ENCODE measurements at regions not wholly inside any gene's neighbourhood (a gene's known extent, or its start where the extent isn't known, plus 50 kb on each side); places are given as distances from the start of the nearest gene placed in this dataset.
A peak's percentile ranks its signal among the peaks of the same experiment; 100 is the strongest.

DNA sequence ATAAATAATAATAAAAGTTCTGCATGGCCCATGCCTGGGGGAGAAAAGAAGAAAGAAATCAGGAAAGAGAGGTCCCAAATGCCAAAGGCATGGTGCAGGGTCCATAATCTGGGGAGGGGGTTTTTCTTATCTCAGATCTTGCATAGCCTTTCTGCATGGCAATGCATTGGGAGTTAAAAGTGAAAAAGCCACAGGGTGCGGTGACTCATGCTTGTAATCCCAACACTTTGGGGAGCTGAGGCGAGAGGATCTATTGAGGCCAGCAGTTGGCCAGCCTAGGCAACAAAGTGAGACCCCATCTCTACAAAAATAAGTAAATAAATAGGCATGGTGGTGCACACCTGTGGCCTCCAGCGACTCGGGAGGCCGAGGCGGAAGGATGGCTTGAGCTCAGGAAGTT lies 76.8 kb upstream of the GATA2 start:
- no peak for DNase-seq

DNA sequence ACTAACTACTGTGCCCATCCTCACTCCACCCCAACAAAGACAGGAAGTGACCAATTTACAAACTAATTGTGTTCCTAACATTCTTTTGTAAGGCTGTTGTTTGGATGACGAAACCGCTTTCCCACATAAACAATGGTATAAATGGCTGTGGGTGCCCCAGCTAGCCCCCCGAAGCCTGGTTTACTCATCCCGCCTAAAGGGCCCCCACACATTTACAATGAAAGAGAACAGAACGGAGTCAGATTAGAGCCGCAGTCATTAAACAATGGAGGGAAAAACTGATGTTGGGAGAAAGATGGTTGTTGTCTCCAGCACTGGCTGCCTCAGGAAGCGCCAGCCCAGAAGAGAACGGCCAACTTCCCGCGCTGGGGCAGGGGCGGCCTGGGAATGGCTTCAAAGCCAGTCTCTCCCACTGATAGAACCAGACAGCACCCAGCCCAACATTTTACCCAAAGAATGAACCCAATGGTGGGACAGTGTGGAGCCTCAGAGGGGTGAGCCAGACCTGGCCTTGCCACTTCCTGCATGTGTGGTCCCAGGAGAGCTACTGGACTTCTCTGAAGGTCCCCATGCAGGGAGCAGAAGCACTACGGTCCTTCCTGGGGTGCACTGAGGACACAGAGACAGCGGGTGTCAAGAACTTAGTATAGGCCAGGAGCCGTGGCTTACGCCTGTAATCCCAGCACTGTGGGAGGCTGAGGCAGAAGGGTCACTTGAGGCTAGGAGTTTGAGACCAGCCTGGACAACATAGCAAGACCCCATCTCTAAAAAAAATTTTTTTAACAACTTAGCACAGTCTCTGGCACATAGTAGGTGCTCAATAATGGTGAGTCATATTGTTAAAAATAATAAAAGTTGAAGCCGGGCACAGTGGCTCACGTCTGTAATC lies 75.8 kb upstream of the GATA2 start:
- no peak for DNase-seq

DNA sequence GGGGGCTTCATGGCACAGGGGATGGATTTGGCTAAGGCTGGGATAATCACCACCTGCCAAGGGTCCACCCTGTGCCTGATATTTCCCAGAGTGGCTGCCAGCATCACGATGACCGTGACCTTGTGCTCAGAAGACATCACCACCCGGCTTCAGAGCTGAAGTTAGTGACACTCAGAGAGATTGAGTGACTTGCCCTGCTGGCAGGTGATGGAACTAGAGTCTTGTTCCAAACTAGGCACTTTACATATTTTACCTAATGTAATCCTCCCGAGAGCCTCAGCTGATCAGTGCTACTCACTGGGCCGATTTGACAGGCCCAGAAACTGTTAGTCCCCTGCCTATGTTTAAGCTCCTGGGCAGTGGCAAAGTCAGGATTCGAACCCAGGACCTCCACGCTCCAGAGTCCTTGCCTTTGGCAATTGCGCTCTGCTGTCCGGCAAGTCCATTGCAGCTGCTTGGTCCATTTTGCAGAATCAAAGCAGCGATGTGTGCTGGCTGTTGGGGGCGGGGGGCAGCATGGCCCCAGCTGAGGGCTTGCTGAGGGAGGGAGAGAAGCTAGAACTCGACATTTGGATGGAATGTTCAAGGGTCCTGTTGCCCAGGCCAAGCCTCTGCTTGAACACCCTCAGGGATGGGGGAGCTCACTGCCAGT lies 74.8 kb upstream of the GATA2 start:
- no peak for DNase-seq

DNA sequence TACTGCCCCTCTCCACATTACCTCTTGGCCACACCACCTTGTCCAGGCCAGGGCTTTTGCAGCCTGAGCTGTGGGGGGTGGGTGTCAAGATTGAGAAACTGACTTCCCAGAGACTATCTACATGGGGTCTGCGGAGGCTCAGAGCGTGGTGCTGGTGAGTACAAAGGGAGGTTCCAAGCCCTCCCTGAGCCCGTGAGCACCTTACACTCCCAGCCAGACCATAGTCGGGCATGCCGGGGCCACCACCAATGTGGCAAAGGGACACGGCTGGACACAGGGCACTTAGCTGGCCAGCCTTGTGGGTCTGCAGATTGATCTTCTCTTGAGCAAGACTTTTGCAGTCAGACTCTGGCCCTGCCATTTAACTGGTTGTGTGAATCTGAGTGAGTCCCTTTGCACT lies 74.1 kb upstream of the GATA2 start:
- no peak for DNase-seq

DNA sequence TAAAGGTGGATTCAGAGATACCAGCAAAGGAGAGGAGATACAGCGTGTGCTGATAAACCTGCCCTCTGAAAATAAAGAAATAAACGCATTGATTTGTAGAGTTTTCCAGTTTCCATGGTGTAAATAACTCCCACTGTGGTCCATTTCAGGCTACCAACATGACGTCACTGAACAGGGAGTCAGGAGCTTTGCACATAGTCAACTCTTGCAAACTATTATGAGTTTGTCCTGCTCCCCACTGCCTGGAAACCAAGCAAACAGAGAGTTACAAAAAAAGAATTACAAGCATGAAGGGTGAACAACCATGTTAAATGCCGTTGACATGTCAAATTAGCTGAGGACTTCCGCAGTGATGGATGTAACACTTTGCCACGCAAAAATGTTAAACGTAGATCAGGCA lies 70.4 kb upstream of the GATA2 start:
- no peak for DNase-seq

DNA sequence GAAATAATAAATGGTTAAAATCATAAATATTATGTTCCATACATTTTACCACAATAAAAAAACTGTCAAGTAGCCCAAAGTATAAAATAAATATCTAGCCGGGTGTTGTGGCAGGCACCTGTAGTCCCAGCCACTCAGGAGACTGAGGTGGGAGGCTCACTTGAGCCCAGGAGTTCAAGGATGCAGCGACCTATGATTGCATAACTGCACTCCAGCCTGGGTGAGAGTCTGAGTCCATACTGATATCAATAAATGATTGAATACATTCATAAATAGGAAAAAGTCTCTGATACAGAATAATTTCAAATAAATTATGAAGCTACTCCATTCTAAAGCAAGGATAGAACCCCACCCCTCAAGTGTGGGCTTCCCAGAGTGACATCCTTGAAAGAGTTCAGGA lies 68.5 kb upstream of the GATA2 start:
- no peak for DNase-seq

DNA sequence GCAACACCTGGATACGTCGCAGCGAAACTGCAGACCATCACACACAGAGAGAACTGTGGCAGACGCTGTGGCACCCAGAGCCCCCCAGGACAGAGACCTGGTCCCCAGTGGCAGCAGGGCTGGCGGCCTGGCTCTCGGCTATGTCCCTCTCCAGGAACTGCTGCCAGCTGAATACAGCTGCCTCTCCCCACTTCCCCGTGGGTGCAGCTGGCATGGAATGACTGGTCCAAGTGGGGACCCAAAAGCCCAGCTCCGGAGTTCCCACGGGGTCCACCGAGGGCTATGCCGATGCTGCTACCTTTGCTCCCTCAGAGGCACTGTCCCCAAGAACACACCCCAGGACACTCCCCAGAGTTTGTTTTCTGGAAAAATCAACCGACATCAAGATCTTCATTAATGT lies 67.8 kb upstream of the GATA2 start:
- no peak for DNase-seq

DNA sequence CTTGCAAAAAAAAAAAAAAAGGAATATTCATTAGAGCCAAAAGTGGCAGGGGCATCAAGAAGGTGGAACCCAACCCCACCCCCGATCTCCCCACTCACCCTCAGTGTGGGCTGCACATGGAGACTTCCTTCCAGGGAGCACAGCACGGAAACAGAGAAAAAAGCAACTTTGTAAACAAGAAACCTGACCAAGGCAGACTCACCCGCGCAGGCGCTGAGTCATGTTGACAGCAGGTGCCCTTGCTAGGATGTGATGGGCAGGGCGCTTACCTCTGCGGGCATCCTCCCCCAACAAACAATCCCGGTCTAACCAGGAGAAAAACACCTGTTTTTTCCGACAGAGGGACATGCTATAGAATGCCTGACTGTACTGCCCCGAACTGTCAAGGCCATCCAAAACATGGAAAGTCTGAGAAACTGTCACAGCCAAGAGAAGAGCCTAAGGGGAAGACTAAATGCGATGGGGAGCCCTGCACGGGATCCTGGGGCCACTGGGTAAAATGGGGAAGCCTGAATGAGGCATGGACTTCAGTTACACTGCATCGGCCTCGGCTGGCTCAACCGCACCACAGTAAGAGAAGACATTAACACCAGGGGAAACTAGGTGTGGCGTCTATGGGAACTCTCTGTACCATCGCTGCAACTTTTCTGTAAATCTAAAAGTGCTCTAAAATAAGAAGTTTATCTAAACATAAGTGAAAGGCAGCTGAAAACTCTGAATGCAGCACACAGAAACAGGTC lies 66.7 kb upstream of the GATA2 start:
- no peak for DNase-seq

DNA sequence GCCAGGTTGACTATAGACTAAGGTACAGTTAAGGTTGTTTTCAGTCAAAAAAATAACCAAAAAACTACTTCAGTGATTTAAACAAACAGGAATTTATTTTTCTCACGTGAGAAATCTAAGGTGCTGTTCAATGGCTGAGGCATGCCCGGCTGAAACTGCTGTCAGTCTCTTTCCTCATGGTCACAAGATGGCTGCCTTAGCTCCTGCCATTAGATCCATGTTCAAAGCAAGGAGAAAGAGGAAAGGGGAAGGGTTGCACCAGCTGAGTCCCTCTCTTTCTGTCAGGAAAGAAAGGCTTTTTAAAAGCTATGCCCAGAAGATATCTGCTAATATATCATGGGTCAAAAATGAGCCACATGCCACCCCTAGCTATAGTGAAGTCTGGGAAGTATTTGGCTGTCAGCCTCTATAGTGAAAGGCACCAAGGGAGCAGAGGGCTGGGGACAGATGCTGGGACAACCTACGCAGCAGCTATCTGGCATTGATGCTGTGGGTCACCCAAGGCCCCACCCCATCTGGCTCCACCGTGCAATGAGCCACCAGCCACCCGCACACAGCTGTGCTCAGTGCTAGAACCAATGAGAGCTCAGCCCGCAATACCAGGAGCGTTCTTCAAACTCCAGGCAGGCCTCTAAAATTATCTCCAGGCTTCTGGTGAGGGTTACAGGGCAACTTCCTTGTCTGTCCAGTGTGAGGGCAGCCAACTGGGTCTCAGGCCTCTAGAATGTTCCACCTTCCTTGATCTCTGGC lies 64.7 kb upstream of the GATA2 start:
- DNase-seq: no peak

DNA sequence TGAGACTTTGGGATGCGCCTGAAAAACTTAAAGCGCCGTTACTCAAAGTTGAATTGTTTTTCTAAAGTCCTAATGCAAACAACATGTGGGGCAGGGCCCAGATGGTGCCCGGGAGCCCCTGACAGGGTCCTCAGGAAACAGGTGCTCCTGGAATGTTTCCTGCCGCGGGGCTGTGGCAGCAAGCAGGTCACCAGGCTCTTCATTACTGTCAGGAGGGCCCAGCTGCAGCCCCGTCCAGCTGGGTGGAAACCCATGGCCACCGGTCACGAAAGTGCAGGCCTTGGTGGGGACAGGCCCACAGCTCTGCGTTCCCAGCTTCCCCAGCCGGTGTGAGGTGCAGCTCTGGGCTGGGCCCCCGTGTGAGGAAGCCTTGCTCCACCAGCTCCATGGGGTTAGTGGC lies 63.9 kb upstream of the GATA2 start:
- DNase-seq: no peak

DNA sequence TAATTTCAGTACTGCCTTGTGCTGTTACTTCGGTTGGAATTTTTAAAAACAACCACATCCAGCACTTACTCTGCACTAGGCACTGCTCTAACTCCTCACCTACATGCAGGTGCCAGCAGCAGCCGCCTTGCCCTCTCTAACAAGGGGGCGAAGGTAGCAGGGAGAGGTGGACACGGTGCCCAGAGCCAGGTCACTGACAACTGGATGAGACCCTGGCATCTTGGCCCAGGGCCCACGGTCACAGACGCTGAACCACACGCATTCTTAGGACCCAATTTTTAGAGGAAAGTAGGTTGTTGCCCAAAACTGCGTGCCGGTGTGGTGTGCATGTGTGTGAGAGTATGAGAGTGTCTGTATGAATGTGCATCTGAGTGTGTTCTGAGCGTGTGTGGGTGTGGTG lies 63.4 kb upstream of the GATA2 start:
- no peak for DNase-seq

DNA sequence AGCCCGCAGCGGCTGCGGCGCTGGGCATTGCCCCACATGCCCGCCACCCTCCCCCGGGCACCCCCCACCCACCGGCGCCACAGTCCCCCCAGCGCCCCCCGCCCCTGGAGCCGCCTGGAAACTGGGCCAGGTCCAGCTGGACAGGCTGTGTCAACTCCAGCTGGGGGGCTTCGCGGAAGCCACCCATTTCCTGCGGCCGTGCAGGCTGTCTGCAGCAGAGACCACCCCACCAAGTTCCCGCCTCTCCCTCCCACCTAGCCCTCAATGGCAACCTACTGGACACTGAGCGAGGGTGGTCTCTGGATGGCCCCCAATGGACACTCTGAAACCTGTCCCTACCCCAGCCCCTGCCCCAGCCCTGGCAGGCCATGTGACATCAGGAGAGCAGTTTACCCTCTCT lies 62.8 kb upstream of the GATA2 start:
- no peak for DNase-seq

DNA sequence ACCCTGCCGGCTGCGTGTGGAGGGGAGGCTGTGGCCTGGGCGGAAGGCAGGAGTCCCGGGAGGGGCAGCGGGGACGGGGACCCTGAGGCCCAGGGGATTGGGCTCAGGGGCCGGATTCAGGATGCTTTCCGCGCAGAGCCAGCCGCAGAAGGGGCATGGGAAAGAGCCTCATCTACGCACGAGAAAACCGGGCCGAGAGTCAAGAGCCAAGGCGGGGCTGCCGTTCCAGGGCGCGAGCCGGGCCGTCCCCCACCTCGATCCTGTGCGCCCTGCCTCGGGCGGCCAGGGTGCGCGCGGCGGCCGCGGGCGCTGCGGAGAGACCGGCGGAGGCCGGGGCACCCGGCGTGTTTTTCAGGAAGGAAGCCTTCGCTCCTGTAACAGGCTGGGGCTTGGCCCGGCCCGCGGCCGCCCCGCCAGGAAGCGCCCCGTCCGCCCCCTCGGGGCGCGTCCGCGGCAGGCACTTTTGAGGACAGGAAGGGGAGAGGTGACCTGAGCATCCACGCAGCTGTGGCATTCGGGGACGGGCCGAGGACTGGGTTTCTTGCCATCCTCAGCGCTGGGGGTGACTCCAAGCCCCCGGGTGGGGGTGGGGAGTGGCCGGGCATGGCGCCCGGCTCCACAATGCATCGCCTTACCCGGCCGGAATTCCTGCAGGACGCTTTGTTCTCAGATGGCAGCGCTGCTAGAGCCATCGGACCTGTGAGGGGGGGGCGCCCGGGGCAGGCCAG lies 62.3 kb upstream of the GATA2 start:
- peak in 1 of 2 donors; percentile 9 for DNase-seq

DNA sequence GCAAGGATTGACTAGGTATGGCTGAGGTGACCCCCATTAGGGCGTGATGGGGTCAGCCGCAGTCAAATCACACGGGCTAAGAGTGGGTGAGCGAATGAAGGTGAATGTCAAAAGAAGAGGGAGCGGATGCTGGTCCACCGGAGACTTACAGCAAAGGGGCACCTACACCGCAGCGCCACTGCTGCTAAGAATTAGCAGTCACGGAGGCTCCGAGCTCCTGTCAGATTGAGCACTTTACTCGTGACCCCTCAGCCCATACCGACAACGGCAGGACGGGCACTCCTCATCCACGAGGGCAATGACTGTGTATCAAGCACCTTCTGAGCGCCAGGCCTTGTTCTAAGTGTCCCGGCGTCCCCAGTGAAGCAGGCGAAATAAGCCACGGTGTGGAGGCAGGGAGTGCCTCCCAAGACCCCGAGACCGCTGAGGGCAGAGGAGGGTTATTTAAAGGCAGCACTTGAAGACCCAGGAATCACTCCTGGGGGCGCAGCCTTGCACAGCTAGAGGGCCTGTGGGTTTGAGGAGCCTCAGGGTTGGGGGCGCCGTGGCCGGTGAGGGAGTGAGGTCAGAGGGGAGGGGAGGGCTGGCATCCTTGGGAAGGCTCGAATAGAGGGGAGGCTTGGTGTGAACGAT lies 61.6 kb upstream of the GATA2 start:
- DNase-seq: no peak

DNA sequence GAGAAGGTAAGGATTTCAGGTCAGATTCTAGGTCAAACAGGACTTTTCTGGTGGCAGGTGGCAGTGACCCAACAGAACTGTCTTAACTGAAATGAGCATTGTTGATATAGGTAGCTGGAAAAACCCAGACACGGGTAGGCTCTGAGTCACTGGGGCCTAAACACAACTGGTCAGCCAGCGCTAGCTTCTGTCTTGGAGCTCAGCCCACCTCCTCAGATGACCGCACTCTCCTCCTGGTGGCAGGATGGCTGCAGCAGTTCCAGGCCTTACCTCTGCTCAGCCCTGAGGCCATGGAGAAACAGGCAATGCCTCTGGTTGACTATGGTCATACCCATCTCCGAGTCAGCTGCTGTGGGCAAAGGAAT lies 61.1 kb upstream of the GATA2 start:
- DNase-seq: no peak

DNA sequence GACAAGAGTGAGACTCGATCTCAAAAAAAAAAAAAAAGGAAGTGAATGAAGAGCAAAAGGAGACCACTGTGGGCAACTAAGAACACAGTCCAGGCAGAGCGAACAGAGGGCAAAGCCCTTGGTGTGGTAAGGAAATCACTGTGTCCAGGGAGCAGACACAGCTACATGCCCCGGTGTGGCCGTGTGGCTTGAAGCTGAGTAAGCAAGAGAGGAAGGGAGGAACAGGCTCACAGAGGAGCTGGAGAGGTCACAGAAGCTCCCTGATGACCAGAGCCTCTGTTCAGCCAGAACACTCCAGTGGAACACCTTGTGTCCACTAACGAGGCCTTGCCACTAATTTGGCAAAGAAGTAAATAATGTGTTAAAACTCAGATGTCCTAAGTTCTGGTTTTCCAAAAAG lies 60.6 kb upstream of the GATA2 start:
- DNase-seq: no peak

DNA sequence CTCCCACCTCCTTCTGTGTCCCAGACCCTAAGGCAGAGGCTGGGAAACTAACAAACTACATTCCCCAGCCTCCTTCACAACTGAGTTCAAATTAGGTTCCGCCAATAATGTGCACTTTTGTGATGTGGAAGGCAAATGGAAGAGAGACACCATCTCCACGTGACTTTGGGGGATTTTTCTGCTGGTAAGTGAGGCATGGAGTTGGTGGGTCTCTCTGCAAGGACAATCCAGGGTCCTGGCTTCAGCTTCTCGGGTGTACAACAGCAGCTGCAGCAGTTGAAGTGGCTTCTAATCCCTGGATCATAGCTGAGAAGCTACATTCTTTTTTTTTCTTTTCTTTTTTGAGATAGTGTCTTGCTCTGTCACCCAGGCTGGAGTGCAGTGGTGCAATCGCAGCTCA lies 58.9 kb upstream of the GATA2 start:
- no peak for DNase-seq

DNA sequence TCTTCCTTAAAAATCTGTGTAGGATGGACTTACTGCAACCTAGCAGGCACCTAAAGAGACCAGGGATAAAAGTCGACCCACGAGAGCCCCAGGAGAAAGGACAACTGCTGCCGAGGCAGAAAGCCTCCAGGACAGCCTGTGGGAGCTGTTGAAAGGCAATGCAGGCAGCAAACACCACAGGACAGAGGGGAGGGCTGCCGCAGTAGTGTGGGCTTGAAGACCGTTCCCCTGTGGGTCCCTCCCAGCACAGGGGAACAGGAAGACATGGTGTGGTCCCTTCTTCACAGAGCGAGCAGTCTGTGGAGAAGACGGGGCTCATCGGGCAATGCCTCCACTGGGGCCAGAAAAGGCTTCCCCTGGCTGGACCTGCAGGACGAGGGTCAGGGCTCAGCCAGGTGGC lies 58.5 kb upstream of the GATA2 start:
- no peak for DNase-seq

DNA sequence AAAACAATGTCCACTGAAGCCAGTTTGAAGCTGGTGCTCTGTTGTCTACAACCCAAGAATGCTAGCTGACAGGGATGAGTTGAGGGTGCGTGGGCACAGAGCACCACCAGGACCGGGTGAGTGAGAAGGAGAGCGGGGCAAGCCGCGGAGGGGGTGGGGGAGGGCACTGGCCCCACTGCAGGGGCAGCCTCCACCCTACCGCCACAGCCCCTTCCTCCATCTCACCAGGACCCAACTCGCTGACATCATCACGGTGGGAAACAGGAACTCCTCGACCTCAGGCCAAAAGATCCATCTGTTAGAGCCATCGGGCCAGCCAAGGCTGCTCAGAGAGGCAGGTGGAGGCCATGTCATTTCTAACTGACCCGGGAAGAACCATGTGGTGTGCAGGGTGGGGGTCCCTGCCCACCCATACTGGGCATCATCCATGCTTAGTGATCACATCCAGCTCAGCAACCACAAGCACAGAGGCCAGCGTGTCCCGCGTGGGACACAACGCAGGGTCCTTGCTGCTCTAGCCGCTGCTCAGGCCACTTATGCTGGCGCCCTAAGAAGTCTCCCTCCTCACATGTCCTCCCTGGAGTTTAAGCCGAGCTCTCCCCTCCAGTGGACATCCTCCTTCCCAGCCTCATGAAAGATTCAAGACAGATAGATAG lies 57.6 kb upstream of the GATA2 start:
- DNase-seq: no peak

DNA sequence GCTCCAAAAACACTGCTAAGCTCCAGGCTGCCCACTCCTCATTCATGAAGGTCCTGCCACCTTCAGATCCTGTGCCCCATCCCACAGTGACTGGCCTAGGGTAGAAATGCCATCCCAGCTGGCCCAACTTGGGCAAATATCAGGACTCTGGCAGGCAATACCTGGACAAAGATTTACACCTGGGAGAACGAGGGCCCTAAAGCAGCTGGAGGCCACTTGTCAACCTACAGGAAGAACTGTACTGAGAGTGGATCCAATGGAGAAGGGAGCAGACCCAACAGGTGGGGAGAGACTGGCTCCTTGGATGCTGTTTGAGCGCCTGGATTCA lies 57.1 kb upstream of the GATA2 start:
- no peak for DNase-seq

DNA sequence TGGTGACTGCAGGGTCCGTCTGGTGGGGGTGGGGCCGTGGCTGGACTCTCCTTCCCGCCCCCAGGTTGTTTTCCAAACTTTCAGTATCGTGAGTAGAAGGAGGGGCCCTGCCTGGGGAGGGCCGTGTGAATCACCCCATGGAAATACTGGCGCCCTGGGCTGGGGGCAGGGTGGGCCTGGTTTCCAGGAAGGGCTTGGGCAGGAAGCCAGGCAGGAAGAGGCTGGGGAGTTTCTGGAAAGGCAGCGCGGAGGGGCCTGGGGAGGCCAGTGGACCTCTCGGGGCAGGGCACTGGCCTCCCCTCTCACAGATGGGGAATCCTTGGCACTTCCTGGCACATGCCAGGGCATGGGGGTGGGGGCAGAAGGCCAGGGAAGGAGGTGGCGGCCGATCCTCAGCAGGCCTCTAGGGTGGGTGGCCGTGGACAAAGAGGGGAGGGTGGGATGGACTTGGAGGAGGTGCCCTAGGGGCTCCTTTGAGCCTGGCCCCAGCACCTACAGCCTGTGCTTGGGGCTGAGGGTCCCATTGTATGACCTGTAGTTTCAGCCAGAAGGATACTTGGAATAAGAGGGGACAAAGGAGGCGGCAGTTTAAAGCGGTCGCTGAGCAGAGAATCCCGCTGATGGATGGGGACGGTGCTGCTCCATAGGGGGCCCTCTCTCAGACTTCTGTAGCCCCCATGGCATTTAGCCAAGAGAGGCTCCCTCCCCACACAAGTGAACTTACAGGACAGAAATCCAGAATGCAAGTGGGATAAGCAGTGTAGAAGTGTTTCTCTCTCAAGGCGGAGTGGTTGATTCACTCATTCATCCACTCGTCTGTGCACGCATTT lies 56.5 kb upstream of the GATA2 start:
- peak in 1 of 2 donors; percentile 11 for DNase-seq

All from inflammatory macrophage treated with lipopolysaccharide for 1 hour (primary cell).